HG03521 (cell line): ENCODE measurements at regions not wholly inside any gene's neighbourhood (a gene's known extent, or its start where the extent isn't known, plus 50 kb on each side); places are given as distances from the start of the nearest gene placed in this dataset.

Experiments
- ATAC-seq: cut with Tn5 transposase; IDR thresholded peaks from one replicate; pipeline ENCODE4 v1.9.1; 2021; ENCODE audit warnings: mild to moderate bottlenecking, moderate library complexity; ENCODE audit not compliant: unreplicated experiment

DNA sequence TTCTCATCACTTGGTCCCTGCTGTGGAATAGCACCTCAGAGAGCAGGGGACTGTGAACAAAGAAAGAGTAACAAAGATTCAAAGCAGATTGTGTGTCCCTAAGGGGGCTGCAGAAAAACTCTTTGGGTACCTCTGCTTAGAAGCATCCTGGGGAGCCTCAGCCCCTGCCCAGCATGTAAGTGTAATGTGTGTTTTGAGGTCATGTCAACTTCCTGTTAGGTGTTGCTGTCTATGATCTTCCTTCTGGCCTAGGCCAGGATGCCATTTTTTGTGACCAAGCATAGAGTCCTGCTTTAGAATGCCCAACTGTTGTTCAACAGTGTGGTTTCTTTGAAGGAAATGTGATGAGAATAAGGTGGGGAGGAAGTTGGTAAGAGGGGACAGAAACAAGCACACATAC, 77.1 kb upstream of the BCL6 start:
- ATAC-seq, result no peak

DNA sequence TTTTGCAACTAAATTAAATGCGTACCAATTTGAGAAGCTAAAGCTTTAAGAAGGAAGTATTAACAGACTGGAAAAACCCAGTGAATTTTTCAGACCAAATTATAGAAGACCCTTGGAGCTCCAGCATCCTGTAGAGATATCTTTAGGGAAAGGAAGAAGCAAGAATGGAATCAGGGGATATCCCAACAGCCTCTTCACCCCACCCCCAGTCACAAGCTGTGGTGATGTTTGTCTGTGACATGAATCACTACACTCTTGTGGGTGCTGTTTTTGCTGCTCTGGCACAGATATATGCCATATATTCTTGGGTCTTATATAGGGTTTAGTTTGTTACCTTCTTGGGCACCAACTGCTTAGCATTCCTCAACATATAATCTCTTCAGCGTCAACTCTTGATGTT, 78.5 kb upstream of the BCL6 start:
- ATAC-seq, result no peak

DNA sequence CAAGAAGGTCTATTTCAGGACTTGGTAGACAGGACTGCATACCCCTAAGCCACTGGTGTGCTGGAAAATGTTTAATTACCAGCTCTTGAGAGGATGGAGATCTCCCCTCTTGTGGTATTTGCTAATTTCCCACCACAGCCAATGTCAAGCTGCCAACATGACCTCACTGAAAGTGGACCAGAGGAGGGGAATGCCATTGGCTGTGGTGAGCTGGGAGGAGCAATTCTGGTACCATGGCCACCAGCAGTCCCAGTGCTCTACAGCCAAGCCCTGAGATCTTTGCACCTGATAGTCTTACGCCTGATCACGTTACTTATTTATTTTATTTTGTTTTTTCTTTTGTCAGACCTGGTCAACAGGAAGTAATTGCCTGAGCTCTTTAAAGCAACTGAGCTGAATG, 82.5 kb upstream of the BCL6 start:
- no peak for ATAC-seq

DNA sequence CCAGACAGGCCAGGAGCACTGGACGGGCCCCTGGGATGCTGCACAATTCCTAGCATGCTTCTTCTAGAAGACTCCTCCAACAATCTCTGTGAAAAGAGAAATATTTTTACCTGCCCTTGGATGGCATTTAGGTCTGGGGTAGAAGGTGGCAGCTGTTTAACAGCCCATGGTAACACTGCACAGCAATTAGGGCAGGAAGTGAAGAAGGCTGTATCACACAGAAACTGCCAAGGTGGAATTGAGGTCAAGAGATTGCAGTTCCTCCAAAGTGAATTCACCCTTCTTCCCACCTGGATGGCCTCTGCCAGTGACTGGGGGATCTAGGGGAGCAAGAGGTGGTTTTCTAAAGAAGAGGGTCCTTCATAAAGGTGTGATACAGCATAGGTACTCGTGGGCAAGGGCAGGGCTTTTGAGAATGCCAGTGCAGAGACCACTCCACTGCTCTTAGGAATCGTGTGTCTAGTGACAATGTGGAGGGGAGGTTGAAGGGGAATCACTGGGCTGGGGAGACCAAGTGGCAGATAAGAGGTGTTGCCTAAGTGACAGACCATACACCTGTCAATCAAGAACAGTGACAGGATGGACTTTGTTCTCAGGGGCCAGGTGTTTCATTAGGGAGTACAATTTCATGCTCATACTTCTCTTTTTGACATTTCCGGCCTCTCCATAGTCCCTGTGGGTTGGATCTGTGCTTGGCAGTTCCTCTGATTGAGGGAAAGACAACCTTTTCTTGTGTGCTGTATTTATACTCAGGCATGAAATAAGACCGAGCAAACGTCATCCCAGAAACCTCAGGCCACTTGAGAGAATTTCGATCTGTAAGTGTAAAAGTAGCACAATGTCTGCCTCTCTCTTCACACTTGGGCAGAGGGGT, 83.5 kb upstream of the BCL6 start:
- no peak for ATAC-seq

DNA sequence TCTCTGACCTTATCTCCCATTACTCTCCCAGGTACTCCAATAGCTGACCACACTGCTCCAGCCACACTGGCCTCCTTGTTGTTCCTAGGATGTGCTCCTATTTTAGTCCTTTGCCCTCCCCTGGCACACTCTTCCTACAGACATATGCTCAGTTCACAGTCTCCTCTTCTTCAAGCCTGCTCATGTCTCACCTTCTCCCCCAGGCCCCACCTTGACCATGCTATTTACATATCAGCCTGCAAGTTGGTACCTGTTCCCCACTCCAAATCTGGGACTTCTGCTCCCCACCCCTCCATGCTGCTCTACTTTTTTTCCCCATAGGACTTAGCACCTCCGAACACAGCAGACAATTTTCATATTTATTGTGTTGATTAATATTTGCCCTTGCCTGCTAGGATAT, 84.9 kb upstream of the BCL6 start:
- ATAC-seq, result no peak

DNA sequence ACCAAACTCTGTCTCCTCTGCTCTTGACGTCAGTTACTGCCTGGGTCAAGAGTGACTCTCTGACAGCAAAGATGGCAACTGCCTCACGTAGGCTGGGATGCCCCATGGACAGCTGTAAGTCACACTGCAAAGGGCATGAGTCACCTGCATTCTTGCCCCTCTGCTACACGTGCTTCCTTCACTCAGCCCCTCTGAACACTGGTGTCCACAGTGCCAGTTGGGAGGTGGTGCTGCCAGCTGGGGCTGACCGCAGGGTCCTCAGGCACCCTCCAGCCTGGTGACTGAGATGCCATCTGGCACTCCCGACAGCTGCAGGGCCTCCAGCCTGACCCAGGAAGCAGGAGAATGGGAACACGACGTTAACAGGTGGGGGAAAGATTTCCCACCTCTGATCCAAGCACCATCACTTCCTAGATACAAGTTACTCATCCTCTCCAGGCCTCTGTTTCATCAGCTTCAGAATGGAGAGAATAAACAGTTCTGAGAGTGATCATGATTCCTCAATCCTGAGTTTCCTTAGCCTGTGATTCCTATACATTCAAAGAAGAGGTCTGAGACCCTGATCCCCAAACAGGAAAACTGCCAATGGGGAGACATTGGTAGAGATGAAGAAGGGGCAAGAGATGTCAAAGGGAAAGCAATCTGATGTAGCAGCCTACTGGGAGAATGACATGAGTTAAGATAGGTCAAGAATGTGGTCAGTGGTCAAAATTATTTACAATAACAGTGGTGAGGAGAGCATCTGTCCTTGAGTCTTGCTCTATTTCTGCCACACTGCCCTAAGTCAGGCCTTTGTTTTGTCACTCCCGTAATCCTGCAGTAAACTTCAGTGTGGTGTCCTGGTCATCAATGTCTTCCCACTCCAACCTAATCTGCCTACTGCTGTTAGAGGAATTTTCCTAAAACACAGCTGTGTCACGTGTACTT, 86.1 kb upstream of the BCL6 start:
- no peak for ATAC-seq

DNA sequence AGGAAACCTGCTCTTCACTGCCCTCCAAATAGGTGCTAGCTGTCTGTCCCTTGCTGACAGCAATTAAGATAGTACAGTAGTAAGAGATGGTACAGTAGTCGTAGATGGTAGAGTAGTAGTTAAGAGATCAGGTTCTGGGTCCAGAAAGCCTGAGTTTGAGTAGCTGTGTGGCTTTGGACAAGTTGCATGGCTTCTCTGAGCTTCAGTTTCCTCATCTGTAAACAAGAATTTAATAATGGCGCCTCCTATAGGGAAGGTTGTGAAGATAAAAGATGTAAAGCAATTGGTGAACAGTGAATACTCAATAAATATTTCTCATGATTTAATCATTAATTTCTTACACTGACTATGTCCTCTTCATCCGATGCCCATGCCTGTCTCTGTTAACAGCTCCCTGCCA, 86.9 kb upstream of the BCL6 start:
- ATAC-seq, result no peak

DNA sequence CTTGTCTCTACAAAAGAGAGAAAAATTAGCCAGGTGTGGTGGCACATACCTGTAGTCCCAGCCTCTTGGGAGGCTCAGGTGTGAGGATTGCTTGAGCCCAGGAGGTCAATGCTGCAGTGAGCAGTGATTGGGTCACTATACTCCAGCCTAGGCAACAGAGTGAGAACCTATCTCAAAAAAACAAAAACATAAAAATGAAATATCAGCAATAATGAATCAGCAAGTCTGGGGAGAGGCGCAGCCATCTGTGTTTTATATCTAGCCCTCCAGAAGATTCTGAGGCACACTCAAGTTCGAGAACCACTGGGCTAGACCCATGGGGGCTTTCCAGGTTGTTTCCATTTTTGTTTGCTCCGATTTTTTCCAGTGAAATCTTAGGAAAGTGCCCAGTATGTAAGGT, 88.1 kb upstream of the BCL6 start:
- no peak for ATAC-seq

DNA sequence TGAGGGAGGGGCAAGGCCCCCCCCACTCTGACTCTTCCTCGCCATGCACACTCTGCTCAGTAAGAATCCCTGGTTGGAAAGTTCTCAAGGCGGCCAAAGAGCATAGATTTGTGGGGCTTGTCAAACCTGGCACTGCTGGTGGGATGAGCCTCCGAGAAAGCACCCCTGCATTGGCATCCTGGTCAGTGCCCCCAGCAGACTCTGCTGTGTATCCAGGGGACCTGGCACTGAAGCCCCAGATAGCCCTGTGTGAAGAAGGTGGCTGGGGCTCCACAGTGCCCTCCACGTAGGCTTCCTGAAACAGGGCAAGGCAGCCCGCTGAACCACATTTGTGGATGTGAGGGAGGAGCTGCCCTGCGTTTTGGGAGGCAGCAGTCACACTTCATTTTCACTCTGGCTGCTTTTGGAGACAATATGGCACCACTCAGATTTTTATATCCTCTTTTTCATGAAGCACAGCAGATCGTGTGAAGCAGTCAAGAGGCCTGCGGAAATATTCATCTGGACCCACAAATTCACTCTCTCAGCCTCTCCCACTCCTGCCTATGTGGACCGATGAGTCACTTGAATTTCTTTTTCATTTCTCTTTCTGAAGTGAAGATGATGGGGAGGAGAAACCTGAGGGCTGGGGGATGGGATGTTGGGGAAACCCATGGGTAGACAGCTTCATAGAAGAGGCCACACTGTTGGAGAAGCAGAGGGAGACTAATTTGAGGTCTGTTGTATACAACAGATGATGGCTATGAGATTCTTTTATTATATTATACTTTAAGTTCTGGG, 88.7 kb upstream of the BCL6 start:
- no peak for ATAC-seq

DNA sequence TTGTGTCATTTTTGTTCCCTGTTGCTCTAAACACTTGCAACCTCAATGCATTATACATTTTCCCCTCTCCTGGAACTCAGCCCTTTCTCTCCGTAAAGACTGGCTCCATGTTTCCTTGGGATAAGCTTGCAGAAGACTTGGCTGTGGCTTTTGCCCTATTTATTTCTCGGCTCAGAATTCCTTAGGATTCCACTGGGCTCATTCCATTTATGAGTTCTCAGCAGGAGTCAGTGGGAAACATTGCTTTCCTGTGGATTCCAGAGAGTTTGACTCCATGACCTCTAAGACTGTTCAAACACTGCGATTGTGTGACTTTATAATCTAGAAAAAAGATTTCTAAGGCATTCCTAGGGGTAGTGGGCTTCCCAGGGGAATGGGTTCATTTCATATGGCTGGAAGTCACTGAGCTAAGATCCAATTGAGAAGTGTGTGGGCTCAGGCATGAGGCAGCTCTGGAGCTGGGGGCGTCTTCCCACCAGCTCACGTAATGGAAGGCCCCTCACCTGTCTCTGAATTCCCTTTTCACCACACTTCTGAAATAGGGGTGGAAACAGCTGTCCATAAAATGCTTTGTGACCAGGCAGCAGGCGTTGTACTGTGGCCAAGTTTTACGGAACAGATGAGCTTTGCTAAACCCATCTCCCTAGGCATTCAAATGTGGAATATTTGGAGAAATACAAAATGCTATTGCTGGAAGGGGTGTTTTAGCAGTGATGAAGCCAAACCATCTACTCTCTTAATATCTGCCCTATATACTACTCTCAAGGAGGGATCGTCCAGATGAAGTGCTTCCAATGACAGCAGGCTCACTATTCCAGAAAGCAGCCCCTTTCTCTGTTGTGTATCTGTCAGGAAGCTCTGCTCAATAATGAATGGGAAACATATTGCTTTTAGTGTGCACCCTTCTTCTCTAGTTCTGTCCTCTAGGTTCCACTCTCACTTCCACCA, 91.8 kb upstream of the BCL6 start:
- ATAC-seq, result no peak

DNA sequence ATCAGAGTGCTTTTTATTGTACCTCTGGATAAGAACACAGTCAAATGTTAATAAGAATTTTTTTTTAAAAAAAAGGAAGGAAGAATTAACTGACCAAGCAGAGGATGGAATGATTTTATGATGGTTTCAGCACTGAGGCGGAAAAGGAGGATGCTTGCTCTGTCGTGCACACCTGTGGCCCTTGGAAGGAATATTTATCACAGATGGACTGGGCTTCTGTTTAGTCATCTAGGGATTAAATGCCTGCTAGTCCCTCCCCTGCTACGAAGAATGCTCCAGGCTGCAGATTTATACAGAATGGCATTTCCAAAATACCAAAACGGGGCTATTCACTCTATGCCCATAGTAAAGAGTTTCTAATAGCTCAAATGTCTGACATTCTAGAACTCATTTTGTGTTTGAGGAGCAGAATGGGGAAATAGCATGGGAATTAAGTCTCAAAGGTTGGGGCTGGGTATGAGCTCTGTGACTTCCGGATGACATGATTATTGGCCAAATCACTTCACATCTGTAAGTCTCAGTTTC, 92.8 kb upstream of the BCL6 start:
- no peak for ATAC-seq

DNA sequence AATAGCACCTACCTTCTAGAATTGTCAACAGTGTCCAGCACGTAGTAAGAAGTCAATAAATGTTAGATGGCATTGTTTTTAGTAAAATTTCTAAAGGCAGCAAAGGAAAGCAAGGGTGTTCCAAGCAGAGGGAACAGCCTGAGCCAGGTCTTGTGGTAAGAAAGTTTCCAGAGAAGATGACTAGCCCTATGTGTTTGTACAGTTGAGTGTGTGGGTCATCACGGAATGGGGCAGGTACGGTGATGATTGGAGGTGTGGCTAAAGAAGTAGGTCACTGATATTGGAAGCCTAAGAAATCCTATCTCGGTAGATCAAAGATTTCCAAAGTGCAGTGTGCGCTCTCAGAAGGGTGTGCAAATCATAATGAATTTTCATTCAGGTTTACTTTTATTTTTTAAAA, 94.2 kb upstream of the BCL6 start:
- ATAC-seq, result no peak

DNA sequence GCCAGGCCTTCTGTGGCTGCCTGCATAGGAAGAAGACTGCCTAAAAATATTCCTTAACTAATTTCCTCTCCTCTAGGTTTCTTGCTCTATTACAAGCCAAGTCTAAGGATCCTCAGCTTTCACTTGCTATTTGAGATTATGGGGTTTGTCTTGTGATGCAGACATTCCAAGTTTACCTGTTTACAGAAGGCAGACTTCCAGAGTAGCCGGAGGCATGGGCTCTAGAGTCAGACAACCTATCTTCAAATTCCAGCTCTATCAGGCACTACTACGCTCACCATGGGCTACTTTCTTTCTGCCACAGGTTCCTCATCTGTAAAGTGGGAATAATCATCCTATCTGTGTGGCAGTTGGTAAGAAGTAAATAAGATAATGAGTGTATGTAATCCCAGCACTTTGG, 95.6 kb upstream of the BCL6 start:
- no peak for ATAC-seq

DNA sequence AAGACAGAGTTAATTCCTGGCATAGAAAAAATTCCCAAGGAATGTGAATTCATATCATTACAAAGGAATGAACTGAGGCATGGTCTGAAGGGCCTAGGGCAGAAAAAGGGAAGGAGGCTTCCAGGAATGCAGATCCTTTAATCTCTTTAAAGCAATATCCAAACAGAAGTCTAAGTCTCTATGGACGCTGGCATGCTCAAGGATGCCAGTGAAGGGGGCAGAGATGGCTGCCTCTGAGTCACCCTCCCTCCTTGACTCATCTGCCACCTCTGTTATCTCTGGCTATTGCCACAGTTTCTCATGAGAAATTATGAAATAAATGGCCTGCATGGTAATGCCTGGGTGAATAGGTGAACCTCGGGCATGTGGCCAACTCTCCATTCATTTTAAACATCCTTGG, 96.3 kb upstream of the BCL6 start:
- no peak for ATAC-seq

DNA sequence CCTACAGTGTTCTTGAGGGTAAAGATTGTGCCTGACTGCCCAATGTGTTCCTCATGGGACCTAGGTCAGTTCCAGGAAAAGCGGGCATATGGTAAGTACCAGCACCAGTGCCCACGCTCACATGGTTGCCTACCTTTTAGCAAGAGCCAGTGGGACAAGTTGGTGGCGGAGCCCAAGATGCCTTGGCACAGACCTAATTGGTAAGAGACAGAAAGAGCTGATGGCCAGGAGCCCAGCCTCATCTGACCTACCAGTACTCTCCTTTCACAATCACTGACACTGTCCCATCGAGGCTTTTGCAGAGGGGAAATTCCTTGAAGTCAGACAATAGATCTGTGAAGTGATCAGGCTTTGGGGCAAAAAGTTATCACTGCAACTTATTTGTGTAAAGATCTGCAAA, 98.4 kb upstream of the BCL6 start:
- no peak for ATAC-seq

DNA sequence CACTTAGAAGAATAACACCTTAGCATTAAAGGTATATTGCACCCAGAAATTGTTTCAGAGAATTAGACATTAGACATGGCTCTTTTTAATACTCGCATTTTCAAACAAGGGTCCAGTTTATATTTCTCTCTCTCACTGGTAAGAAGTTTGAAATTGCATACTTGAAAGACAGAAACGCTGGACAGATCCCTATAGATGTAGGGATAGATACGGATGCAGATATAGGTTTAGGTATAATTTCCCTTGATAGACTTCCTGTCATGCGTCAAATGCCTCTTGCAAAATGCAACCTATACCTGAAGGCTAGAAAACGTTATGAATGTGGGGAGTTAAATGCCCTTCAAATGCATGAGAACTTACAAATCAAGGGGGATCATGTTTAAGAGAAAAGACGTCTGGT, 99.4 kb upstream of the BCL6 start:
- ATAC-seq, result no peak

DNA sequence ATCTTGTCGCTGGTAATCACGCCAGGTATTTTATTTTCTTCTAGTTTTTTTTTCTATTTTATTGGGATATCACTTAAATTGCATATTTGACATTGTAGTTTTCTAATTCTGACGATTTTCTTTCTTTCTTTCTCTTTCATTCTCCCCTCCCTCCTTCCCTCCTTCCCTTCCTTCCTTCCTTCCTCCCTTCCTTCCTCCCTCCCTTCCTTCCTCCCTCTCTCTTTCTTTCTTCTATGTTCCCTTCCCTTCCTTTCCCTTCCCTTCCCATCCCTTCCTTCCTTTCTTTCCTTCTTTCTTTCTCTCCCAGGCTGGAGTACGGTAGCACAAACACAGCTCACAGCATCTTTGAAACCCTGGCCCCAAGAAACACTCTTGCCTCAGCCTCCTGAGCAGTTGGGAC, 100.6 kb upstream of the BCL6 start:
- ATAC-seq, result no peak

DNA sequence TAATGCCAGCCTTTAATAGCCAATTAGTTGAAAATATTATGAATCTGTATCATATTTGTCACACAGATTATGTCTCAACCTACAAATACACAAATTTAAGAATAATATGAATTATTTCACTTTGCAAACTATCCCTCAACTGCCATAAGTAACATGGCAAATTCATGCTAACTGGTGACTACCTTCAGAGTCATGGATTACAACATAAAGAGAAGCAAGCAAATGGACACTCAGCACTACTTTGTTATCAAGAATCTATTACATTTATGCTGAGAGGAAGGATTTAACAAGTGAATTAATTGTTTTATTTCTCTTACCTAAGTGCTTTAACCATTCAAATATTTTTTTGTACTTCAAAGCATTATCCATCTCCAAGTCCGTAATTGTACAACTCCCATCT, 103.1 kb upstream of the BCL6 start:
- no peak for ATAC-seq

DNA sequence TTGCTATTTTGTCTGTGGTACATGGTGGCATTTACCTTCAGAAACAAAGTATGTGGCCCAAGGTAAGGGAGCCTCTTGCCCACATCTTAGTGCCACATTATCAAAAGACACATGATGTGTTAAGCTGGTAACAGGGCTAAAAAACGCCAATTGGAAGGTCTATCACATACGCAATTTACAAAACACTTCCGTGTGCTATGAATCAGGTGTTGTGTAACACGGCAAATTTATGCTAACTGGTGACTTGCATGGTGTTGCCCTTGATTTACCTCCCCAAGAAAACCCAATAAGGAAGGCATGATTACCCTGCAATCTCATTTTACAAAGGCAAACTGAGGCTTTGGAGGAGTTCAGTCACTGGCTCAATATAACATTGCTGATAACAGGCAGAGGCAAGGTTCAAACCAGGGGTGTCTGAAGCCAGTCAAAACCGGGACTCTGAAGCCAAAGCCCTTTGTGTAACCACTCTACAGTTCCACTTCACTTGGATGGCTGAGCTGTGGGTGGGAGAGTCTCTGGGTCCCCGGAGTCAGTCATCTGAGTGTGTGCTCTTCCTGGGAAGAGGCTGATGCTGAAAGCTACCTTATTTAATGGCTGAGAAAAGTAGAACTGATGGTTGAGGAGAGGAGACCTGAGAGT, 103.9 kb upstream of the BCL6 start:
- no peak for ATAC-seq
